ENCODE measurements at regions not wholly inside any gene's neighbourhood (a gene's known extent, or its start where the extent isn't known, plus 50 kb on each side); places are given as distances from the start of the nearest gene placed in this dataset.

DNA sequence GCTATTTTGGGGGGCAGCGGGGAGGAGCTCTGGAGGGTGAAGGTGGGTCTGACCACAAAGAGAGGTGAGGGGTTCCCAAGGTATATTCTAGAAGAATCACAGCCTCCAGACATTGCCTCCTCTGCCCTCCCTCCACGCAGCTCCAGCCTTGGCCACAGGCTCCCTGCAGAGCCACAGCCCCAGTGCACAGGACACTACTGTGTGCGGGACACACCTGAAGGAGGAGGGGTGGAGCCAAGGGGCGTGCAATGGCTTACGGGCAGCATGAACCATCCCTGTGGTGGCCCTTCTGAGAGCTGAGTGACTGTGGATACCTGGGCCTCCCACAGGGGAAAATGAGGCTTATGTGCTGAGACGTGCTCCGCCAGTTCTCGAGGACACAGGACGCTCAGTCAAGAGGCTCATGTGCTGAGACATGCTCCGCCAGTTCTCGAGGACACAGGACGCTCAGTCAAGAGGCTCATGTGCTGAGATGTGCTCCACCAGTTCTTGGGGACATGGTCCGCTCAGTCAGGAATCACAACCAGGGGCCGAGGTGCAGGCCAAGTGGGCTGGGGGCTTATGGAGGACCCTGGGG is 417.3 kb downstream of the SHANK2 start:
- DNase-seq: no peak

GRCh38 chr11:70836071-70836470 is 416.3 kb downstream of the SHANK2 start:
- no peak for DNase-seq

GRCh38 chr11:70838198-70838597 is 414.2 kb downstream of the SHANK2 start:
- no peak for DNase-seq

GRCh38 chr11:70839851-70840250 is 412.5 kb downstream of the SHANK2 start:
- no peak for DNase-seq

- no peak for DNase-seq
Observed at GRCh38 chr11:70841264-70841663, 411.1 kb downstream of the SHANK2 start.

- DNase-seq: no peak
Observed at GRCh38 chr11:70842256-70842655, 410.1 kb downstream of the SHANK2 start.

- no peak for DNase-seq
Observed at GRCh38 chr11:70842701-70843100, 409.7 kb downstream of the SHANK2 start.

- DNase-seq: no peak
Observed at GRCh38 chr11:70843906-70844305, 408.5 kb downstream of the SHANK2 start.

- DNase-seq: no peak
Observed at GRCh38 chr11:70844387-70844786, 408.0 kb downstream of the SHANK2 start.

- DNase-seq: no peak
Observed at GRCh38 chr11:70845591-70846041, 406.8 kb downstream of the SHANK2 start.

- no peak for DNase-seq
Observed at GRCh38 chr11:70846781-70847655, 405.4 kb downstream of the SHANK2 start.

- DNase-seq: no peak
Observed at GRCh38 chr11:70848243-70848750, 404.1 kb downstream of the SHANK2 start.

DNA sequence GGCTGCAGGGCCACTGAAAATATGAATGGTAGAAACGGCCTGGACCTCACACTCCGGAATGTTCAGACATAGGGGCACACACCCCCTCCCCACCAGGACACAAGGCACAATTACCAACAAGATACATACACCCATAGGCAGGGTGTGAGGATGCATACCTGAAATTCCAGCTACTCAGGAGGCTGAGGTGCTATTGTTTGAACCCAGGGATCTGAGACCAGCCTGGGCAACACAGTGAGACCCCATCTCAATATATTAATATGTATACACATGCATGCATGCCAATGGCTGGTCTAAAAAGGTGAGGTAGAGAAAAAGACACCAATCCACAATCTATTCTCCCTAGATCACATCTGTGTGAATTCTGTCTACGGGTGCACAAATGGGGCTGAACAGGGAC is 403.3 kb downstream of the SHANK2 start:
- DNase-seq: no peak

GRCh38 chr11:70851308-70851707 is 401.1 kb downstream of the SHANK2 start:
- no peak for DNase-seq

GRCh38 chr11:70851907-70852306 is 400.5 kb downstream of the SHANK2 start:
- no peak for DNase-seq

DNA sequence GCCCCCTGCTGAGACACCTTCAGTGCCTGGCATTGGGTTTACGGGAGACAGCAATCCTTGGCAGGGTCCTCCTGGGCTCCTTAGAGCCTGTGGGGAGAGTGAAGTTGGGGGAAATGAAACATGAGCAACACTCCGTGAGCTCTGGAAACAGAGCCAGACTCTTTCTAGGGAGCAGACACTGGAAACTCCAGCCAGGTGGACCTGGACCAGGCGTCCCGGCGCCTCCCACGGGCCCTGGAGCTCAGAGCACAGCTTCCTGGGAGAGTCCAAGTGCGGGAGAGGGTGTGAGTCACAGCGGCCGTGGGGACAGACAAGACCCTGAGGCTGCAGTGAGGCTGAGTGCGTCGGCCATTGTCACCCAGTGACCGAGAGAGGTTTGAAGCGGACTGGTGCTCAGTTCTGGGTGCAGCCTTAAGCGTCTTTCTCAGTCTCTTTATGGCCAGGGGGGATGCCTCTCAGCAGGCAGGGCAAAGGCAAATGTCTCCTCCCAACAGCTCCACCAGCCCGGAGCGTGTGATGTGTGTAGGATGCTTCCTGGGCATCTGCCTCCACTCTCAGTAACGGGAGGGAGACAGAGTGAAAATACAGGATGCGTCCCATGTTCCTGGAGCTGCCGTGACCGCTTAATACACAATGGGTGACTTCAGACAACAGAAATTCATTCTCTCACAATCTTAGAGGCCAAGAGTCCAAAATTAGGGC is 399.2 kb downstream of the SHANK2 start:
- peak; percentile 72 for DNase-seq

GRCh38 chr11:70853770-70854108 is 398.6 kb downstream of the SHANK2 start:
- DNase-seq: no peak

DNA sequence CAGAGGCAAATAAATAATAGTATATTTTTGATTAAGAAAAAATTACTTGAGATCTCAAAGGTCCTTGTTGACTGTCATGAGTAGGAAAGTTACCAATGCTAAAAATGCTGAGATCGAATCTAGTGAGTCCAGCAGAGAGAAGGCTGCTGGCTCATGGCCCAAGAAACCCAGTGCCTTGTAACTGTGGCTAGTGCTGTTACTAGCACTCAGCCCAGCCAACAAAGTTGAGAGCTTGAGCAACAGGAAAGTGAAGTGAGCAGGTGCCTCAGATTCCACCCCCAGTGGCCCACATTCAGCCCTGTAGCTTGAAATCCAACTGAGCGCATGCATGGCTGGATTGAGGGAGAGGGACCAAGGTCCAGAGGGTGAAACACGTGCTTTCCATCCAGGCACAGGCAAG is 398.2 kb downstream of the SHANK2 start:
- no peak for DNase-seq

GRCh38 chr11:70854901-70855556 is 397.3 kb downstream of the SHANK2 start:
- DNase-seq: no peak

DNA sequence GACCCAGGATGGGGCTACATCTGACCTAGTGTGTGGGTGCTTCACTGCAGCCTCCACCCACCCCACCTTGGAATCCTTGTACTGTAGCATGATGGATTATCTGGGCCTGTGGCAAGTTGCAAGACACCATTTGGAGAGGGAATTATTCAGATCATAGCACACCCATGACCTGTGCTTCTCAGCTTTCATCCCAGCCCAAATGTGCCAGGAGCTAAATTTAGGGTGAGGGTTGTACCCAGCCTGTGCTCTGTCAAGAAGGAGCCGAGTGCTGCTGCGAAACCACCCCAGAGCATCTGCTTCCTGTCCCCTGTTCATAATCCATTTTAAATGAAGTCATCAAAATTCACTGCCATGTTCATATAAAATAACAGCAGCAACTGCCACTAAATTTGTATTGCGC is 394.5 kb downstream of the SHANK2 start:
- DNase-seq: no peak

DNA sequence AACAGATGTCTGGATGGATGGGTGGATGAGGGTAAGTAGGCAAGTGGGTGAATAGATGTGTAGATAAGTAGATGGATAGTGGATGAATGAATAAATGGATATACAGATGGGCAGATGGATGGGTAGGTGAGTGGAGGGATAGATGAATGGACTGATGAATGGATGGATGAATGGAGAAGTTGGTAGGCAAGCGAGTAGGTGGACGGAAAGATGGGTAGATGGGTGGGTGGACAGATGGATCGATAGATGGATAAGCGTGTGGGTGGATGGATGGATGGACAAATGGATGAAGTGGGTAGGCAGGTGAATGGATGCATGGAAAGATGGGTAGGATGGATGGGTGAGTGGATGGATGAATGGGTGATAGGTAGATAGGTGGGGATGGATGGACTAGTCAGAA is 393.2 kb downstream of the SHANK2 start:
- no peak for DNase-seq

DNA sequence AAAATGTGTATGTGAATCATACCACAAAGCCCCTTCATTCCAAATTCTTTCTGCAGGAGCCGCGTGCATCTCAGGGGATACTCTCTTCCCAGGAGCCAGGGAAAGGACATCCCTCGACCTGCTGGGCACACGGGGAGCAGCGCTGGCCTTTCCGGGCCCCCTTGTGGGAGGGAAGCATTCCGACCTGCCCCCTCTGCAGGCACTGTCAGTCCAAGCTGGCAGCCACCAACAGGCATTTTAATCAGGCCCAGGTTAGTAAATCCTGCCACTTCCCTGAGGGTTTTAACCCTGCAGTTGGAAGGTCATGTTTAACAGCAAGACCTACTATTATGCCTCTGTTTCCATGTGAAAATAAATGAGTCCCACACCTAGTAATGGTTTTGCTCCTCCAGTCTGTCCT is 391.5 kb downstream of the SHANK2 start:
- DNase-seq: no peak

GRCh38 chr11:70861559-70861958 is 390.8 kb downstream of the SHANK2 start:
- no peak for DNase-seq
